ENCODE measurements at regions not wholly inside any gene's neighbourhood (a gene's known extent, or its start where the extent isn't known, plus 50 kb on each side); places are given as distances from the start of the nearest gene placed in this dataset.

DNA sequence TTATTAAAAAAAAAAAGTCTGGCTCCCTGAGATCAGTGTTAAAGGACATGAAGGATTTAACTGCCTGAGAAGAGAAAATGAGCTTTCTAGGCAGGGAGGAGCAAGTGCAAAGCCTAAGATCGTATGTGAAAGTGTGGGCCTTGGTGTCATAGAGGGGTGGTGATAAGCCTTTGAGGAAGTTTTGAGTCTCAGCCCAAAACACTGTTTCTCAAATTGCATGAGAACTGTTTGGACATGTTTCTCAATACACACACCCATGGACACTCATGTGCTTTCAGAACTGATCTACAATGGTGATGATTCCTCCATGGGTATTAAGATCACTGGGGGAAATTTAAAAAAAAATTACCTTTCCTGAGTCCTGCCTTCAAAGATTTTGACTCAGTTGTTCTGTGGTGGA lies 336.7 kb upstream of the RND3 start:
- Mint-ChIP-seq H3K27me3 (ENCODE audit: insufficient read depth, low read depth, poor library complexity) (peaks cover 1% of the 10 kb centered on the region), H3K9me3 (no peaks in the 10 kb centered on the region; the same call in 2 of the 3 replicates), H3K4me1 (no peaks in the 10 kb centered on the region), H3K36me3 (ENCODE audit: low read depth) (peaks cover 3% of the 10 kb centered on the region; the same call in 1 of the 3 replicates), H3K4me3 (no peak overlapping the region), H3K27ac (no peak overlapping the region)
- TF ChIP-seq POLR2AphosphoS5 (IDR thresholded peaks at IDR 0.05; ENCODE audit: low read depth) (no peak), EZH2 (IDR thresholded peaks at IDR 0.05; ENCODE audit: low read depth, unreplicated experiment) (no peak), ZNF114 (CRISPR knock-in tag; IDR thresholded peaks at IDR 0.05) (no peak), NANOG (IDR thresholded peaks at IDR 0.05; ENCODE audit: borderline replicate concordance) (no peak), CTCF (conservative IDR thresholded peaks at IDR 0.05; ENCODE audit: low read depth in 2 of 2) (no peak), JUNB (IDR thresholded peaks at IDR 0.05; ENCODE audit: unreplicated experiment) (no peak), ZNF331 (CRISPR knock-in tag; IDR thresholded peaks at IDR 0.05; ENCODE audit: low read depth) (no peak)
- TF ChIP-seq, protein P1, sequence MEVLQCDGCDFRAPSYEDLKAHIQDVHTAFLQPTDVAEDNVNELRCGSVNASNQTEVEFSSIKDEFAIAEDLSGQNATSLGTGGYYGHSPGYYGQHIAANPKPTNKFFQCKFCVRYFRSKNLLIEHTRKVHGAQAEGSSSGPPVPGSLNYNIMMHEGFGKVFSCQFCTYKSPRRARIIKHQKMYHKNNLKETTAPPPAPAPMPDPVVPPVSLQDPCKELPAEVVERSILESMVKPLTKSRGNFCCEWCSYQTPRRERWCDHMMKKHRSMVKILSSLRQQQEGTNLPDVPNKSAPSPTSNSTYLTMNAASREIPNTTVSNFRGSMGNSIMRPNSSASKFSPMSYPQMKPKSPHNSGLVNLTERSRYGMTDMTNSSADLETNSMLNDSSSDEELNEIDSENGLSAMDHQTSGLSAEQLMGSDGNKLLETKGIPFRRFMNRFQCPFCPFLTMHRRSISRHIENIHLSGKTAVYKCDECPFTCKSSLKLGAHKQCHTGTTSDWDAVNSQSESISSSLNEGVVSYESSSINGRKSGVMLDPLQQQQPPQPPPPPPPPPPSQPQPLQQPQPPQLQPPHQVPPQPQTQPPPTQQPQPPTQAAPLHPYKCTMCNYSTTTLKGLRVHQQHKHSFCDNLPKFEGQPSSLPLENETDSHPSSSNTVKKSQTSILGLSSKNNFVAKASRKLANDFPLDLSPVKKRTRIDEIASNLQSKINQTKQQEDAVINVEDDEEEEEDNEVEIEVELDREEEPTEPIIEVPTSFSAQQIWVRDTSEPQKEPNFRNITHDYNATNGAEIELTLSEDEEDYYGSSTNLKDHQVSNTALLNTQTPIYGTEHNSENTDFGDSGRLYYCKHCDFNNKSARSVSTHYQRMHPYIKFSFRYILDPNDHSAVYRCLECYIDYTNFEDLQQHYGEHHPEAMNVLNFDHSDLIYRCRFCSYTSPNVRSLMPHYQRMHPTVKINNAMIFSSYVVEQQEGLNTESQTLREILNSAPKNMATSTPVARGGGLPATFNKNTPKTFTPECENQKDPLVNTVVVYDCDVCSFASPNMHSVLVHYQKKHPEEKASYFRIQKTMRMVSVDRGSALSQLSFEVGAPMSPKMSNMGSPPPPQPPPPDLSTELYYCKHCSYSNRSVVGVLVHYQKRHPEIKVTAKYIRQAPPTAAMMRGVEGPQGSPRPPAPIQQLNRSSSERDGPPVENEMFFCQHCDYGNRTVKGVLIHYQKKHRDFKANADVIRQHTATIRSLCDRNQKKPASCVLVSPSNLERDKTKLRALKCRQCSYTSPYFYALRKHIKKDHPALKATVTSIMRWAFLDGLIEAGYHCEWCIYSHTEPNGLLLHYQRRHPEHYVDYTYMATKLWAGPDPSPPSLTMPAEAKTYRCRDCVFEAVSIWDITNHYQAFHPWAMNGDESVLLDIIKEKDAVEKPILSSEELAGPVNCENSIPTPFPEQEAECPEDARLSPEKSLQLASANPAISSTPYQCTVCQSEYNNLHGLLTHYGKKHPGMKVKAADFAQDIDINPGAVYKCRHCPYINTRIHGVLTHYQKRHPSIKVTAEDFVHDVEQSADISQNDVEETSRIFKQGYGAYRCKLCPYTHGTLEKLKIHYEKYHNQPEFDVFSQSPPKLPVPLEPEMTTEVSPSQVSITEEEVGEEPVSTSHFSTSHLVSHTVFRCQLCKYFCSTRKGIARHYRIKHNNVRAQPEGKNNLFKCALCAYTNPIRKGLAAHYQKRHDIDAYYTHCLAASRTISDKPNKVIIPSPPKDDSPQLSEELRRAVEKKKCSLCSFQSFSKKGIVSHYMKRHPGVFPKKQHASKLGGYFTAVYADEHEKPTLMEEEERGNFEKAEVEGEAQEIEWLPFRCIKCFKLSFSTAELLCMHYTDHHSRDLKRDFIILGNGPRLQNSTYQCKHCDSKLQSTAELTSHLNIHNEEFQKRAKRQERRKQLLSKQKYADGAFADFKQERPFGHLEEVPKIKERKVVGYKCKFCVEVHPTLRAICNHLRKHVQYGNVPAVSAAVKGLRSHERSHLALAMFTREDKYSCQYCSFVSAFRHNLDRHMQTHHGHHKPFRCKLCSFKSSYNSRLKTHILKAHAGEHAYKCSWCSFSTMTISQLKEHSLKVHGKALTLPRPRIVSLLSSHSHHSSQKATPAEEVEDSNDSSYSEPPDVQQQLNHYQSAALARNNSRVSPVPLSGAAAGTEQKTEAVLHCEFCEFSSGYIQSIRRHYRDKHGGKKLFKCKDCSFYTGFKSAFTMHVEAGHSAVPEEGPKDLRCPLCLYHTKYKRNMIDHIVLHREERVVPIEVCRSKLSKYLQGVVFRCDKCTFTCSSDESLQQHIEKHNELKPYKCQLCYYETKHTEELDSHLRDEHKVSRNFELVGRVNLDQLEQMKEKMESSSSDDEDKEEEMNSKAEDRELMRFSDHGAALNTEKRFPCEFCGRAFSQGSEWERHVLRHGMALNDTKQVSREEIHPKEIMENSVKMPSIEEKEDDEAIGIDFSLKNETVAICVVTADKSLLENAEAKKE (CRISPR knock-in tag; IDR thresholded peaks at IDR 0.05) = no peak
- TF ChIP-seq, protein P2, sequence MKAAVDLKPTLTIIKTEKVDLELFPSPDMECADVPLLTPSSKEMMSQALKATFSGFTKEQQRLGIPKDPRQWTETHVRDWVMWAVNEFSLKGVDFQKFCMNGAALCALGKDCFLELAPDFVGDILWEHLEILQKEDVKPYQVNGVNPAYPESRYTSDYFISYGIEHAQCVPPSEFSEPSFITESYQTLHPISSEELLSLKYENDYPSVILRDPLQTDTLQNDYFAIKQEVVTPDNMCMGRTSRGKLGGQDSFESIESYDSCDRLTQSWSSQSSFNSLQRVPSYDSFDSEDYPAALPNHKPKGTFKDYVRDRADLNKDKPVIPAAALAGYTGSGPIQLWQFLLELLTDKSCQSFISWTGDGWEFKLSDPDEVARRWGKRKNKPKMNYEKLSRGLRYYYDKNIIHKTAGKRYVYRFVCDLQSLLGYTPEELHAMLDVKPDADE (IDR thresholded peaks at IDR 0.05) = no peak
- TF ChIP-seq, protein P3, sequence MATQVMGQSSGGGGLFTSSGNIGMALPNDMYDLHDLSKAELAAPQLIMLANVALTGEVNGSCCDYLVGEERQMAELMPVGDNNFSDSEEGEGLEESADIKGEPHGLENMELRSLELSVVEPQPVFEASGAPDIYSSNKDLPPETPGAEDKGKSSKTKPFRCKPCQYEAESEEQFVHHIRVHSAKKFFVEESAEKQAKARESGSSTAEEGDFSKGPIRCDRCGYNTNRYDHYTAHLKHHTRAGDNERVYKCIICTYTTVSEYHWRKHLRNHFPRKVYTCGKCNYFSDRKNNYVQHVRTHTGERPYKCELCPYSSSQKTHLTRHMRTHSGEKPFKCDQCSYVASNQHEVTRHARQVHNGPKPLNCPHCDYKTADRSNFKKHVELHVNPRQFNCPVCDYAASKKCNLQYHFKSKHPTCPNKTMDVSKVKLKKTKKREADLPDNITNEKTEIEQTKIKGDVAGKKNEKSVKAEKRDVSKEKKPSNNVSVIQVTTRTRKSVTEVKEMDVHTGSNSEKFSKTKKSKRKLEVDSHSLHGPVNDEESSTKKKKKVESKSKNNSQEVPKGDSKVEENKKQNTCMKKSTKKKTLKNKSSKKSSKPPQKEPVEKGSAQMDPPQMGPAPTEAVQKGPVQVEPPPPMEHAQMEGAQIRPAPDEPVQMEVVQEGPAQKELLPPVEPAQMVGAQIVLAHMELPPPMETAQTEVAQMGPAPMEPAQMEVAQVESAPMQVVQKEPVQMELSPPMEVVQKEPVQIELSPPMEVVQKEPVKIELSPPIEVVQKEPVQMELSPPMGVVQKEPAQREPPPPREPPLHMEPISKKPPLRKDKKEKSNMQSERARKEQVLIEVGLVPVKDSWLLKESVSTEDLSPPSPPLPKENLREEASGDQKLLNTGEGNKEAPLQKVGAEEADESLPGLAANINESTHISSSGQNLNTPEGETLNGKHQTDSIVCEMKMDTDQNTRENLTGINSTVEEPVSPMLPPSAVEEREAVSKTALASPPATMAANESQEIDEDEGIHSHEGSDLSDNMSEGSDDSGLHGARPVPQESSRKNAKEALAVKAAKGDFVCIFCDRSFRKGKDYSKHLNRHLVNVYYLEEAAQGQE (IDR thresholded peaks at IDR 0.05; ENCODE audit: unreplicated experiment) = no peak
- H3K27ac ChIP-seq (ENCODE audit: low read depth) = no peak overlapping the region
- no peak for DNase-seq (ENCODE audit: low spot score)
- H3K4me2 ChIP-seq = no peak overlapping the region
- H3K79me2 ChIP-seq (replicated peaks; ENCODE audit: insufficient read depth) = no peaks in the 10 kb centered on the region
- no peak overlapping the region for H3K4me3 ChIP-seq
- no peak overlapping the region for H2AFZ ChIP-seq
- no peaks in the 10 kb centered on the region; the same call in 1 of the 2 replicates for H3K9me2 ChIP-seq (ENCODE audit: insufficient read depth)
- H3K4me1 ChIP-seq (ENCODE audit: insufficient read depth) = no peaks in the 10 kb centered on the region
- no peak for ATAC-seq
- H3K27me3 ChIP-seq (ENCODE audit: insufficient read depth) = no peaks in the 10 kb centered on the region
- H3F3A ChIP-seq (replicated peaks; ENCODE audit: low read depth) = no peaks in the 10 kb centered on the region
- no peaks in the 10 kb centered on the region for H3K36me3 ChIP-seq (ENCODE audit: insufficient read depth)
- H4K20me1 ChIP-seq (replicated peaks; ENCODE audit: insufficient read depth) = no peaks in the 10 kb centered on the region

All from GM23338 (cell line).